GM19324 (cell line): ENCODE measurements at regions not wholly inside any gene's neighbourhood (a gene's known extent, or its start where the extent isn't known, plus 50 kb on each side); places are given as distances from the start of the nearest gene placed in this dataset.

Experiments
- ATAC-seq: cut with Tn5 transposase; IDR thresholded peaks from one replicate; pipeline ENCODE4 v1.9.1; 2021; ENCODE audit warnings: mild to moderate bottlenecking, moderate library complexity; ENCODE audit not compliant: unreplicated experiment, low FRiP score

- no peak for ATAC-seq
These were observed 394.1 kb downstream of the PRDM5 start for GRCh38 chr4:120528428-120528827.

GRCh38 chr4:120526033-120526432 is 396.5 kb downstream of the PRDM5 start:
- no peak for ATAC-seq

- no peak for ATAC-seq
These were observed 397.4 kb downstream of the PRDM5 start for GRCh38 chr4:120525106-120525505.

GRCh38 chr4:120524237-120524636 is 398.3 kb downstream of the PRDM5 start:
- no peak for ATAC-seq

GRCh38 chr4:120520761-120521160 is 401.8 kb downstream of the PRDM5 start:
- ATAC-seq: no peak

DNA sequence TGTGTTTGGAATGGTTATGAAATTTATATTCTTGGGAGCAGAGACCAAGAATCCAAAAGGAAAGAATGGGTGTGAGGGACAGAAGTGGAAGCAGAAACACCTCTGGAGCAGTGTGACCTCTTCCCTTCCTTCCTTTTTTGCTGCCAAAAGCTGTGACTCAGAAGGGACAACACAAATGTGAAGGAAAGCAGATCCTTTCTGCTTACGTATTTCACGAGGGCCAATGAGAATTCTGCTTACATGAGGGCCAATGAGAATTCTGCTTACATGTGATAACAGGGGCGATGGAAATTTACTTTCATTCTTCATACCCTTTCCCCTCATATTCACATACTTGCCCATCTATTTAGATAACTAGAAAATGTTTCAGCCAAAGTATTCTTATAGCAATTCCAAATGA is 404.6 kb downstream of the PRDM5 start:
- peak; percentile 51 for ATAC-seq

DNA sequence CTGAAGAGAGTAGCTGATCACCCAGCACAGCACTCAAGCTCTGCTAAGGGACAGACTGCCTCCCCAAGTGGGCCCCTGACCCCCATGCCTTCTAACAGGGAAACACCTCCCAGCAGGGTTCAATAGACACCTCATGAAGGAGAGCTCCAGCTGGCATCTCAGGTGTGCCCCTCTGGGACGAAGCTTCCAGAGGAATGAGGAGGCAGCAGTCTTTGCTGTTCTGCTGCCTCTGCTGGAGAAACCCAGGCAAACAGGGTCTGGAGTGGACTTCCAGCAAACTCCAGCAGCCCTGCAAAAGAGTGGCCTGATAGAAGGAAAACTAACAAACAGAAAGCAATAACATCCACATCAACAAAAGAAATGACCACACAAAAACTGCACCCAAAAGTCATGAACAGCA is 412.8 kb downstream of the PRDM5 start:
- ATAC-seq: no peak

DNA sequence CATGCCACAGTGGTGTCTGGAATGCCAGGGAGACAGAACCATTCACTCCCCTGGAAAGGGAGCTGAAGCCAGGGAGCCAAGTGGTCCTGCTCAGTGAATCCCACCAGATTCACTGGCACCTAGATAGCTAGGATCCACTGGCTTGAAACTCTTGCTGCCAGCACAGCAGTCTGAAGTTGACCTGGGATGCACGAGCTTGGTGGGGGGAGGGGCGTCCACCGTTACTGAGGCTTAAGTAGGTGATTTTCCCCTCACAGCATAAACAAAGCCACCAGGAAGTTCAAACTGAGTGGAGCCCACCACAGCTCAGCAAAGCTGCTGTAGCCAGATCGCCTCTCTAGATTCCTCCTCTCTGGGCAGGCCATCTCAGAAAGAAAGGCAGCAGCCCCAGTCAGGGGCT is 413.3 kb downstream of the PRDM5 start:
- ATAC-seq: no peak

- no peak for ATAC-seq
These were observed 414.5 kb downstream of the PRDM5 start for GRCh38 chr4:120508036-120508435.

GRCh38 chr4:120506536-120506935 is 416.0 kb downstream of the PRDM5 start:
- no peak for ATAC-seq

- no peak for ATAC-seq
These were observed 423.8 kb downstream of the PRDM5 start for GRCh38 chr4:120498678-120499077.

DNA sequence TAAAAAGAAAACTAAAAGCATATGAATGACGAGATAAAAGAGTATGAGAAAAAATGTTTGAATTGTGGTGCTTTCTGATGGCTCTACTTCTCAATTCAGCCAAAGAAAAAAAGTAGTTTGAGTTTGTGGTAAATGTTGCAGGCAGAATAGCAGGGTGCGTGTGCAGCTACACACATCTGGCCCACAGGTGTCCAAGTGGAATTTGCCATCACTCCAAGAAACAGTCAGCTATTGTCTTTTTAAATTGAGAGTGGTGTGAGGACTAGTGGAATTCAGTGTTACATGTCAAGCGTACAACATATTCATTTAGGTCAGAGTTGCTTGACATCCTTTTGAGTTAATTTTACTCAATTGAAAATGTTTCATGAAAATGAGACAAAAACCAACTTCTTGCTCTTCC is 424.8 kb upstream of the MAD2L1 start:
- no peak for ATAC-seq

GRCh38 chr4:120481756-120482155 is 415.1 kb upstream of the MAD2L1 start:
- ATAC-seq: no peak

GRCh38 chr4:120472447-120473131 is 405.9 kb upstream of the MAD2L1 start:
- ATAC-seq: no peak

GRCh38 chr4:120466429-120466828 is 399.8 kb upstream of the MAD2L1 start:
- ATAC-seq: no peak

- ATAC-seq: no peak
These were observed 388.1 kb upstream of the MAD2L1 start for GRCh38 chr4:120454788-120455187.

DNA sequence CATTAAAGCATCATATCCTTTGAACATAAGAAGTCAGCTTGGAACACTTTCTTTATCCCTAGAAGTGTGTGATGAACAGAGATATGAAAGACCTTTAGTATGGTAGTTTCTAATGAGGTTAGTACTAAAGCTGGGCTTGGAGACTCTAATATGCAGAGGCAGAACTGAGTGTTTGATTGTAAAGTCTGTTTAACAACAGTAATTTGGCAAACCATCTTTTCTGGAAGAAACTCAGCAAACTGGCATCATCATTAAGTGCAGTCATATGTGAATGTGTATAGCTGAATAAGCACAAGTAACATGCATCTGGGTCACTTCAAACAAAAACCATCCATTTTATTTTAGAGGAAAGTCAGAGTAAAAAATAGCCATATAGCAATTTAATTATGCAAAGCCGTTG is 385.9 kb upstream of the MAD2L1 start:
- no peak for ATAC-seq

- no peak for ATAC-seq
These were observed 385.4 kb upstream of the MAD2L1 start for GRCh38 chr4:120452001-120452400.

DNA sequence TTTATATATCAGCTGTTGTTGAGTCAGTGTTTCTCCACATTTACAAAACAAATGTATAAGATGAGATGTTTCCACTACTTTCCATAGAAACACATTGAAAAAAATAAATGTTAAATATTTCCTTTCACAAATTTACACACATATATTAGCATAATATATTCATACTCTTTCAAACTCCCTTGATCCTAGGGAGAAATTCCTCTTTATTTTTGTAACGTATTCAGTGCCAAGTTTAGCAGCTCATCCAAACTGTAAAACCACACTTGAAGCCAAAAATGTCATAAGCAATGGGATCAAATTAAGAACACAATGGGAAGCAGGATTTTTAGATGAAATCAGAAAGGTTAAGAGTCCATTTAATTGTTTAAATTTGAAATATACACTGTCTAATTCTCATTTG is 381.1 kb upstream of the MAD2L1 start:
- no peak for ATAC-seq

DNA sequence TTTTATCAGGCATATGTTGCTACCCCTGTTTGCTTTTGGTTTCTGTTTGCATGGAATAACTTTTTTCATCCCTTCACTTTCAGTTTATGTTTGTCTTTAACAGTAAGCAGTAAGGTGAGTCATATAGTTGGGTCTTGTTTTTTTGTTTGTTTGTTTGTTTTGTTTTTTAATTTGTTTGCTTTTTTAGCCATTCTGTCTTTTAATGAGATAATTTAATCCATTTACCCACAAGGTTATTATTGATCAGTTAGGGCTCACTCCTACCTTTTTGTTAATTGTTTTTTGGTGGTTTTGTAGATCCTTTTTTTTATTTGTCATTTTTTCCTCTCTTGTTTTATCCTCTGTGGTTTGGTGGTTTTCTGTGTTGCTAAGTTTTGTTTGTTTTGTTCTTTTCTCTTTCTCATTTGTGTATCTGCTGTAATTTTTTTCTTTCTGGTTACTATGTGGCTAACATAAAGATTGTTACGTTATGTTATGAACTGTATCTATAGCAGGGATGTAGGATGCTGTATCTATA is 379.5 kb upstream of the MAD2L1 start:
- ATAC-seq: peak; percentile 91

DNA sequence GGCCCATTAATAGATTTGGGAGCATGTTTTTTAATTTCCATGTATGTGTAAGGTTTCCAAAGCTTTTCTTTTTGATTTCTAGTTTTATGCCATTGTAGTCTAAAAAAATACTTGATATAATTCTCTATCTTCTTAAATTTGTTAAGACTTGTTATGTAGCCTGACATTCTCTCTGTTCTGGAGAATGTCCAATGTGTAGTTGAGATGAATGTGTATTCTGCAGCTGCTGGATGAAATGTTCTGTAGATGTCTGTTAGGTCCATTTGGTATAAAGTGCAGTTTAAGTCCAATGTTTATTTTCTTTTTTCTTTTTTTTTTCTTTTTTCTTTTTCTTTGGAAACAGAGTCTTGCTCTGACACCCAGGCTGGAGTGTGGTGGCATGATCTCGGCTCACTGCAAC is 378.5 kb upstream of the MAD2L1 start:
- ATAC-seq: no peak

DNA sequence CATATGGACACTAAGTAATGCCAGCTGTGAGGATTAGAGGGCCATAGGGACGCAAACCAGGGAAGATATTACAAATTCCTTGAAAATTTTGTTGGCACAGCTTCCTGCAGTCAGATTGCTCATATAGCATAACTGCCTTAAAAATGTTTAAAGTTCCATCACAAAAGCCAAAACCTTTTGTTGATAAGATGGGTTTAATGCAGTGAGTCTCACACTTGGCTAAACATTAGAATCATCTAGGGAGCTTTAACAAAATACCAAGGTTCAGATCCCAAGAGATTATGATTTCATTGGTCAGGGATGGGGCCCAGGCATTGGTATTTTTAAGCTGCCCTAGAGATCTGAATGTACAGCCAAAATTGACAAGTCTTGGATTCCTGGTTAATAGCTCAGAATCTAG is 376.5 kb upstream of the MAD2L1 start:
- ATAC-seq: no peak

GRCh38 chr4:120440730-120441129 is 374.1 kb upstream of the MAD2L1 start:
- no peak for ATAC-seq
